ENCODE measurements at regions not wholly inside any gene's neighbourhood (a gene's known extent, or its start where the extent isn't known, plus 50 kb on each side); places are given as distances from the start of the nearest gene placed in this dataset.

- BruUV-seq (replicated peaks), result no TSS peak
- Histone ChIP-seq H3K79me2 (ENCODE audit: insufficient read depth, low read length) (no peaks in the 10 kb centered on the region), H3K9ac (ENCODE audit: insufficient read depth, low read depth, low read length) (no peak overlapping the region), H3K4me2 (ENCODE audit: low read depth, low read length) (no peak overlapping the region), H3K4me1 (ENCODE audit: insufficient read depth, low read length) (no peaks in the 10 kb centered on the region), H3K36me3 (replicated peaks in 1 of 2; ENCODE audit: control insufficient read depth in 1 of 2, insufficient read depth in 2 of 2, low read length in 2 of 2) (no peaks in the 10 kb centered on the region), H3K27me3 (ENCODE audit: control insufficient read depth in 1 of 2, insufficient read depth in 2 of 2, low read length in 2 of 2) (0 out of 5 replicates have a peak, but pooled peaks cover 0 to 3% of the 10 kb centered on the region in 2 experiments), H4K20me1 (ENCODE audit: insufficient read depth, low read length) (no peaks in the 10 kb centered on the region), H3K9me3 (ENCODE audit: low read length) (no peaks in the 10 kb centered on the region), H3K4me3 (replicated peaks in 1 of 3; ENCODE audit: insufficient read depth in 1 of 3, low read depth in 2 of 3, low read length in 3 of 3) (no peak overlapping the region), H2AFZ (ENCODE audit: low read length) (no peak overlapping the region), H3K27ac (ENCODE audit: extremely low read length, insufficient read depth, low read length) (no peak overlapping the region)
- 7% methylated on average over 3 of the region's 3 CpGs for WGBS (ENCODE audit: low lambda C conversion rate)
- FAIRE-seq (no peak), ATAC-seq (no peak), DNase-seq (ENCODE audit: low spot score) (no peak)
- CTCF ChIA-PET (ENCODE audit: low intra/inter-chr PET ratio, low total read pairs), result no interaction called here
- intact Hi-C loops (cut with micrococcal nuclease; ENCODE audit: unreplicated experiment) (no loop called here), in situ Hi-C loops (cut with HindIII; ENCODE audit: extremely low pct_ligation_motif_present, low pct_unique_long_range_greater_than_20kb) (no loop called here)
- TF ChIP-seq ZNF790 (CRISPR knock-in tag; IDR thresholded peaks at IDR 0.05; ENCODE audit: borderline replicate concordance), result no peak
- TF ChIP-seq ZNF101 (CRISPR knock-in tag; IDR thresholded peaks at IDR 0.05; ENCODE audit: borderline replicate concordance, low read depth), result no peak
- no peak for TF ChIP-seq ZNF318 (CRISPR knock-in tag; IDR thresholded peaks at IDR 0.05)
- no peak for TF ChIP-seq MEIS2 (CRISPR knock-in tag; IDR thresholded peaks at IDR 0.05)
- TF ChIP-seq ZNF792 (CRISPR knock-in tag; IDR thresholded peaks at IDR 0.05), result no peak
- no peak for TF ChIP-seq ZNF639 (CRISPR knock-in tag; conservative IDR thresholded peaks at IDR 0.05)
- no peak for TF ChIP-seq ZNF841 (CRISPR knock-in tag; IDR thresholded peaks at IDR 0.05; ENCODE audit: borderline replicate concordance)
- TF ChIP-seq RAD21 (CRISPR knock-in tag; IDR thresholded peaks at IDR 0.05), result no peak
- TF ChIP-seq HES4 (CRISPR knock-in tag; IDR thresholded peaks at IDR 0.05; ENCODE audit: borderline replicate concordance), result no peak
- TF ChIP-seq TEAD3 (CRISPR knock-in tag; optimal IDR thresholded peaks at IDR 0.05; ENCODE audit: borderline replicate concordance), result no peak
- TF ChIP-seq MXD1 (CRISPR knock-in tag; IDR thresholded peaks at IDR 0.05), result no peak
- no peak for TF ChIP-seq ZNF337 (CRISPR knock-in tag; IDR thresholded peaks at IDR 0.05; ENCODE audit: borderline replicate concordance, low read depth)
- no peak for TF ChIP-seq PTBP1 (IDR thresholded peaks at IDR 0.05; ENCODE audit: low read depth, low read length, poor library complexity, severe bottlenecking)
- POLR2A ChIA-PET, result no interaction called here
Observed at GRCh38 chr2:225740086-225740485, 340.6 kb downstream of the NYAP2 start.
